ENCODE measurements at regions not wholly inside any gene's neighbourhood (a gene's known extent, or its start where the extent isn't known, plus 50 kb on each side); places are given as distances from the start of the nearest gene placed in this dataset.

- intact Hi-C loops (cut with micrococcal nuclease) = no loop called here
- Mint-ChIP-seq H3K4me1 (peaks cover 70 to 72% of the 10 kb centered on the region in 2 donors), H3K27ac (peak overlapping the region; percentile 86 to 87), H3K9me3 (peaks cover 0 to 2% of the 10 kb centered on the region in 2 donors), H3K36me3 (peaks cover 8% of the 10 kb centered on the region), H3K27me3 (ENCODE audit: low read depth in 2 of 2) (no peaks in the 10 kb centered on the region), H3K4me3 (peak overlapping the region; percentile 74)
- Histone ChIP-seq H3K27ac (ENCODE audit: low read length) (peak overlapping the region; percentile 76), H3K4me3 (ENCODE audit: low read length) (no peak overlapping the region), H3K9me3 (ENCODE audit: control insufficient read depth, insufficient read depth, low read length) (no peaks in the 10 kb centered on the region), H3K4me1 (ENCODE audit: control insufficient read depth, insufficient read depth, low read length) (peaks cover 38% of the 10 kb centered on the region), H3K36me3 (ENCODE audit: control insufficient read depth, insufficient read depth, low read length) (no peaks in the 10 kb centered on the region), H3K27me3 (ENCODE audit: control insufficient read depth, insufficient read depth, low read length) (no peaks in the 10 kb centered on the region)
- ATAC-seq (peak; percentile 60 to 70 (median 61)), DNase-seq (peak in 1 of 2 donors; percentile 81)
- WGBS (ENCODE audit: insufficient coverage) = 67% methylated on average over 9 of the region's 9 CpGs
- no peak for TF ChIP-seq CTCF (IDR thresholded peaks at IDR 0.05)
These were observed 1082.5 kb downstream of the BCL11B start for GRCh38 chr14:98189511-98189910.

DNA sequence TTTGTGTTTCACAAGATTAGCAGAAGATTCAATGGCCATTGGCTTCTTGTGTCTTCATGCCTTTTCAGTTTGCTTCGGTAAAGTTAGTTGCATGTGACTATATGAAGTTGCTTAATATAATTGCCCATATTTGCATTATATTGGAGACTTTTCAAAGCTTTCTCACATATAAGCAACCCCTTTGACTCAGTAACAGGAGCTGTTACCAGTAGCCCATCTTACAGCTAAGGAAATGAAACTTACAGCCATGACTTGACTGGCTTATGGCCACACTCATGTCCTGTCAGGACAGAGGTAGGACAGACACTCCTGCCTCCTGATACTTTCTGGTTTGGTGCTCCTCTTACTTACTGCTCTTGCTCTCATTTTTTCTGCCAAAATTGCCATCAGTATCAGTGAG lies 1082.1 kb downstream of the BCL11B start:
- Mint-ChIP-seq H3K27me3 (ENCODE audit: low read depth in 2 of 2) (no peaks in the 10 kb centered on the region), H3K4me1 (peaks cover 67% of the 10 kb centered on the region in 2 donors), H3K27ac (peak overlapping the region; percentile 86 to 87), H3K4me3 (peak overlapping the region; percentile 74), H3K36me3 (peaks cover 8% of the 10 kb centered on the region), H3K9me3 (peaks cover 0 to 2% of the 10 kb centered on the region in 2 donors)
- H3K27ac ChIP-seq (ENCODE audit: low read length) = peak overlapping the region; percentile 76
- no peaks in the 10 kb centered on the region for H3K9me3 ChIP-seq (ENCODE audit: control insufficient read depth, insufficient read depth, low read length)
- no CpG with 5 or more reads among the region's 1 CpG for WGBS (ENCODE audit: insufficient coverage)
- H3K4me1 ChIP-seq (ENCODE audit: control insufficient read depth, insufficient read depth, low read length) = peaks cover 36% of the 10 kb centered on the region
- no peaks in the 10 kb centered on the region for H3K27me3 ChIP-seq (ENCODE audit: control insufficient read depth, insufficient read depth, low read length)
- no peak for TF ChIP-seq CTCF (IDR thresholded peaks at IDR 0.05)
- H3K4me3 ChIP-seq (ENCODE audit: low read length) = no peak overlapping the region
- ATAC-seq (no peak), DNase-seq (no peak)
- no peaks in the 10 kb centered on the region for H3K36me3 ChIP-seq (ENCODE audit: control insufficient read depth, insufficient read depth, low read length)
- intact Hi-C loops (cut with micrococcal nuclease) = no loop called here

DNA sequence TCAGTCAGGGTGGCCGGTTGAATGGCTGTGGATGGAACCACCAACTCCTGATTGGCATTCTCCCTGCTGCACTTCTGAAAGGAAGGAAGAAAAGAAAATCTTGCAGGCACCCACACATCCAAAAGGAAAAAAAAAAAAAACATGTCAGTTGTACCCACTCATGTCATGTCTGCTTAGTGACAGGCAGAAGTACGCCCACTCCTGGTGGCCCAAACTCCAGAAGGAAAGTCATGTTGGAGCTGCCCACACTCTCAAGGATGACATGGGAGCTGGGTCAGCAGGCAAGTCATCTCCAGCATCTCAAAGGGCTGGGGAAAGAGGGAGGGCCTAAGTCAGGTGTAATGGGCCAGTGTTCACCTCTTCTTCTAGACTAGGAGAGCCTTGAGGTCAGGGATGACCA lies 1079.1 kb downstream of the BCL11B start:
- Mint-ChIP-seq H3K4me1 (peaks cover 54 to 55% of the 10 kb centered on the region in 2 donors), H3K4me3 (no peak overlapping the region), H3K9me3 (peaks cover 0 to 2% of the 10 kb centered on the region in 2 donors), H3K27ac (no peak overlapping the region), H3K36me3 (peaks cover 8% of the 10 kb centered on the region), H3K27me3 (ENCODE audit: low read depth in 2 of 2) (no peaks in the 10 kb centered on the region)
- no peak for ATAC-seq
- H3K27ac ChIP-seq (ENCODE audit: low read length) = no peak overlapping the region
- intact Hi-C loops (cut with micrococcal nuclease) = no loop called here
- no peak for DNase-seq
- 90% methylated on average over 2 of the region's 2 CpGs for WGBS (ENCODE audit: insufficient coverage)
- peaks cover 27% of the 10 kb centered on the region for H3K4me1 ChIP-seq (ENCODE audit: control insufficient read depth, insufficient read depth, low read length)
- H3K36me3 ChIP-seq (ENCODE audit: control insufficient read depth, insufficient read depth, low read length) = no peaks in the 10 kb centered on the region
- no peak for TF ChIP-seq CTCF (IDR thresholded peaks at IDR 0.05)
- H3K4me3 ChIP-seq (ENCODE audit: low read length) = no peak overlapping the region
- H3K9me3 ChIP-seq (ENCODE audit: control insufficient read depth, insufficient read depth, low read length) = no peaks in the 10 kb centered on the region
- H3K27me3 ChIP-seq (ENCODE audit: control insufficient read depth, insufficient read depth, low read length) = no peaks in the 10 kb centered on the region

DNA sequence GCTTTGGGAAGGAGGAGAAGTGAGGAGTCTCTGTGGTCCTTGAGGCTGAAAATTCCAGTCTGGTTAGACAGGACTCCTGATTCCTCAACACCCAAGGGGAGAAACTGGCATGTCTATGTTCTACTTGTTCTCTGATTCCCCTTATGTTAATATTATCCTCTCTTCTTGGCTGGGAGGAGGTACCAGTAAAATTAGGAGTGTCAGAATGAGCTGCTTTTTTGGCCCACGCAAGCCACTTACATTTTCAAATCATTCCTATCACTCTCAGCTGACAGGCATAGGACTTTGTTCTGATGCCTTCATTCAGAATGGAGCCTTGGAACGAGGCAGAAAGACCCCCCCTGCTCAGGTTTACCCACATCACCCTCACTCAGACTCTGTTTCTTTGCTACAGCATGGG lies 1077.2 kb downstream of the BCL11B start:
- no peak overlapping the region for H3K27ac ChIP-seq (ENCODE audit: low read length)
- Mint-ChIP-seq H3K27me3 (ENCODE audit: low read depth in 2 of 2) (no peaks in the 10 kb centered on the region), H3K4me3 (no peak overlapping the region), H3K27ac (no peak overlapping the region), H3K4me1 (peaks cover 54 to 55% of the 10 kb centered on the region in 2 donors), H3K36me3 (peaks cover 8% of the 10 kb centered on the region), H3K9me3 (peaks cover 0 to 2% of the 10 kb centered on the region in 2 donors)
- intact Hi-C loops (cut with micrococcal nuclease) = no loop called here
- H3K4me3 ChIP-seq (ENCODE audit: low read length) = no peak overlapping the region
- no peak for DNase-seq
- H3K36me3 ChIP-seq (ENCODE audit: control insufficient read depth, insufficient read depth, low read length) = no peaks in the 10 kb centered on the region
- ATAC-seq = no peak
- H3K27me3 ChIP-seq (ENCODE audit: control insufficient read depth, insufficient read depth, low read length) = no peaks in the 10 kb centered on the region
- H3K4me1 ChIP-seq (ENCODE audit: control insufficient read depth, insufficient read depth, low read length) = peaks cover 29% of the 10 kb centered on the region
- no peak for TF ChIP-seq CTCF (IDR thresholded peaks at IDR 0.05)
- 85% methylated on average over 2 of the region's 2 CpGs for WGBS (ENCODE audit: insufficient coverage)
- no peaks in the 10 kb centered on the region for H3K9me3 ChIP-seq (ENCODE audit: control insufficient read depth, insufficient read depth, low read length)
